ENCODE measurements at regions not wholly inside any gene's neighbourhood (a gene's known extent, or its start where the extent isn't known, plus 50 kb on each side); places are given as distances from the start of the nearest gene placed in this dataset.

GRCh38 chr4:53747401-53747800, 156.1 kb upstream of the LNX1 start:
- H4K20me1 ChIP-seq (ENCODE audit: insufficient read depth), result no peaks in the 10 kb centered on the region
- H3K4me2 ChIP-seq (ENCODE audit: low read length), result no peak overlapping the region
- ChIA-PET CTCF (no interaction called here), POLR2A (no interaction called here), RAD21 (ENCODE audit: low non-redundant PET in 1 of 2, low total read pairs in 2 of 2, uncharacterized antibody in 2 of 2, unreplicated experiment in 2 of 2) (no interaction called here)
- intact Hi-C loops (cut with micrococcal nuclease), result no loop called here
- H3K4me3 ChIP-seq (replicated peaks in 1 of 2; ENCODE audit: low read depth in 1 of 2, low read length in 2 of 2), result no peak overlapping the region
- TF ChIP-seq YY1 (IDR thresholded peaks at IDR 0.05; ENCODE audit: extremely low read depth, insufficient replicate concordance, low read depth, low read length) (no peak), CBX3 (IDR thresholded peaks at IDR 0.05; ENCODE audit: low read depth) (no peak), ZBTB33 (IDR thresholded peaks at IDR 0.05; ENCODE audit: extremely low read depth, insufficient replicate concordance, low read length) (no peak), EZH2phosphoT487 (IDR thresholded peaks at IDR 0.05; ENCODE audit: borderline replicate concordance) (no peak), POLR2AphosphoS5 (IDR thresholded peaks at IDR 0.05; ENCODE audit: low read depth, low read length) (no peak), SIN3A (IDR thresholded peaks at IDR 0.05; ENCODE audit: low read depth) (no peak), EZH2 (IDR thresholded peaks at IDR 0.05) (no peak), ZNF274 (IDR thresholded peaks at IDR 0.05; ENCODE audit: low read depth, low read length) (no peak), SRF (IDR thresholded peaks at IDR 0.05; ENCODE audit: low read depth) (no peak), FOSL1 (IDR thresholded peaks at IDR 0.05; ENCODE audit: low read depth) (no peak), POLR2A (IDR thresholded peaks at IDR 0.05; ENCODE audit: borderline replicate concordance, extremely low read depth, insufficient read depth, insufficient read length) (no peak)
- H3K27ac ChIP-seq (ENCODE audit: low read depth, low read length), result no peak overlapping the region
- no peaks in the 10 kb centered on the region for H3K9me2 ChIP-seq (ENCODE audit: insufficient read depth)
- H2AFZ ChIP-seq (ENCODE audit: low read depth, low read length, poor library complexity, severe bottlenecking), result no peak overlapping the region
- no peaks in the 10 kb centered on the region for H3K36me3 ChIP-seq (ENCODE audit: control insufficient read depth in 1 of 2, insufficient read depth in 2 of 2, low read length in 2 of 2)
- no peaks in the 10 kb centered on the region for H3K79me2 ChIP-seq (ENCODE audit: insufficient read depth, low read length)
- no TSS peak for BruUV-seq (replicated peaks)
- no peaks in the 10 kb centered on the region for H3K4me1 ChIP-seq (ENCODE audit: control insufficient read depth in 1 of 2, insufficient read depth in 2 of 2, low read length in 2 of 2)
- peaks cover 80% of the 10 kb centered on the region for H3K27me3 ChIP-seq (ENCODE audit: insufficient read depth, low read length)
- no peak for DNase-seq (ENCODE audit: low read depth, low spot score)
- no peaks in the 10 kb centered on the region for H3K9me3 ChIP-seq (ENCODE audit: control insufficient read depth in 1 of 2, insufficient read depth in 1 of 2, low read depth in 1 of 2, low read length in 2 of 2)
- no peak overlapping the region for H3K9ac ChIP-seq (ENCODE audit: low read length)
- no peak for ATAC-seq

Data from HCT116 (cell line).